ENCODE measurements at regions not wholly inside any gene's neighbourhood (a gene's known extent, or its start where the extent isn't known, plus 50 kb on each side); places are given as distances from the start of the nearest gene placed in this dataset.
"Not testable (repeated sequence)": the region's sequence is repeated elsewhere in the genome, so short reads cannot be mapped to it uniquely, and the experiment has no call there.

GRCh38 chr10:64708884-64709681 lies 1187.9 kb downstream of the REEP3 start:
- DNase-seq (ENCODE audit: low read depth in 2 of 2) = no peak

GRCh38 chr10:64726466-64726865 lies 1205.3 kb downstream of the REEP3 start:
- no peak for DNase-seq (ENCODE audit: low read depth in 2 of 2)

GRCh38 chr10:64731016-64731415 lies 1209.8 kb downstream of the REEP3 start:
- no peak for DNase-seq (ENCODE audit: low read depth in 2 of 2)

DNA sequence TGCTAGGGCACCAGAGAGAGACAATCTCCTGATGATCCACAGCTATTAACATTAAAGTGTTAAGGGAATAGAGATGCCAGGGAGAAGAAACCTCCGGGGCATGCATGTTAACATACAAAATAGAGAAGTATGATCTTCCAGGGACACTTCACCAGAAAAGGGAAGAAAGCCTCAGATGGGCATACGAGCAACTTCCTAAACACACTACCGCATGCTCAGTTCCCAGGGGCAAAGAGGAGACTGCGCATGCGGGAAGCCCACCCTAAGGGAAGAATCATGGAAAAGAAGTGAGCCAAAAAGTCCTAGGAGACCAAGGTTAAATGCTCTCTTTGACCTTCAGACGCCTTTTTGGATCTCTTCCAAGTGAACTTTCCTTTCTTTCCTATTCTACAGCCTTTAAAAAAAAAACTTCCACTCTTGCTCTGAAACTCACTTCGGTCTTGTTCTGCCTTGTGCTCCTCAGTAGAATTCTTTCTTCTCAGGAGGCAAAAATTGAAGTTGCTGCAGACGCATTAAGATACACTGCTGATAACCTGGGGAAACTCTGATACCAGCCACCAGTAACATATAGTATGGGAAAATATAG lies 1211.3 kb downstream of the REEP3 start:
- no peak for DNase-seq (ENCODE audit: low read depth in 2 of 2)

- peak in 1 of 2 experiments; percentile 2 for DNase-seq (ENCODE audit: low read depth in 2 of 2)
Observed at GRCh38 chr10:64733980-64734379, 1212.8 kb downstream of the REEP3 start.

GRCh38 chr10:64738462-64738861 lies 1217.3 kb downstream of the REEP3 start:
- no peak for DNase-seq (ENCODE audit: low read depth in 2 of 2)

GRCh38 chr10:64745565-64745964 lies 1224.4 kb downstream of the REEP3 start:
- DNase-seq (ENCODE audit: low read depth in 2 of 2) = no peak

DNA sequence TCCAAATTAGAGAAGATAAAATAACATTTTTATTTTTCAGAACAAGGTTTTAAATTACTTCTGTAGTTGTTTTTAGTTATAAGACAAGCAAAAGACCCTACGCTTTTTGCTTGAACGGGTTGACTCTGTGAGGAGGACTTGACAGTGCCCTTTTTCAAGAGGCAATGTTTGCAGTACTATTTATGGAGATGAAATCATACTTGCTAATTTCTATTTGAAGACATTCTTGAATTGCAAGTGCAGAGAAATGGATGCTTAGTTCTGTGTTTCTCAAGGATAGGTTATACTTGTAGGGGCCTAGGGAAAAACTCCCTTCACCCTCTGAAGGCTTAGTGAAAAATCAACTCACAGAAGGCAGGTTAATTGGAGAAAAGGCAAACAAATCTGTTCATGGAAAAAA lies 1229.5 kb downstream of the REEP3 start:
- DNase-seq (ENCODE audit: low read depth in 2 of 2) = no peak

- no peak for DNase-seq (ENCODE audit: low read depth in 2 of 2)
Observed at GRCh38 chr10:64753516-64753915, 1232.3 kb downstream of the REEP3 start.

DNA sequence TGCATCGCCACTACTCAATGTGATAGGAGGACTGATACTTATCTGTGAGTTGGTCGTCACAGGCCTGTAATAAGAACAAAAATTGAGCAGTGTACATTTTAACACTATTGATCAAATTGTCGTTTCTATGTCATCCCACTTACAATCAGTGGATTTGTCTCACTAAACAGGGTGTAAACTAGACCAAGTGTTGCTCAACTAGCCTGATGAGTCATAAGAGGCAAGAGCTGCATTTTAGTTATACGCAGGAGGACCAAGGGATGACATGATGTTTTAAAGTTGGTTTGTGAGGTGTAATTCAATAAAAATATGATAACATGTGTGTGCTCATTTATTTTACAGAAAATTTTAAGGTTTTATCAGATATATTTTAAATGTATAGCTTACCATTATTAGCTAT lies 1239.2 kb downstream of the REEP3 start:
- no peak for DNase-seq (ENCODE audit: low read depth in 2 of 2)

- no peak for DNase-seq (ENCODE audit: low read depth in 2 of 2)
Observed at GRCh38 chr10:64762861-64763260, 1241.7 kb downstream of the REEP3 start.

DNA sequence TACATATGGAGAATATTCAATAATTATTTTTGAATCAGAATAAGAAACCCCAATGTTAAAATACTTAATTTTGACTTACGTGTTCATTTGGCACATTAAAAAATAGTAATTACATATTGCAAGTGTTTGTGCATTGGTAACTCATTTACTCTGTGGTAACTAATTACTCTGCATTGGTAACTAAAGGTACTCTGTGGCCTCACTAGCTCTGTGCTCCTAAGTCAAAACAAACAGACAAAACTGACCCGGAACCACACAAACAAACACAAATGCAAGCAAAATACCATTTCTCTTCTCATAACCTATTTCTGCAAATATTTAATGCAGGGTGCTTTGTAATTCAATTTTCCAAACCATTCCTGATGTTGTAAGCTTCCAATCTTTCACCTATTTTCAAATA lies 1244.3 kb downstream of the REEP3 start:
- DNase-seq (ENCODE audit: low read depth in 2 of 2) = no peak

- DNase-seq (ENCODE audit: low read depth in 2 of 2) = no peak
Observed at GRCh38 chr10:64771253-64772050, 1250.3 kb downstream of the REEP3 start.

DNA sequence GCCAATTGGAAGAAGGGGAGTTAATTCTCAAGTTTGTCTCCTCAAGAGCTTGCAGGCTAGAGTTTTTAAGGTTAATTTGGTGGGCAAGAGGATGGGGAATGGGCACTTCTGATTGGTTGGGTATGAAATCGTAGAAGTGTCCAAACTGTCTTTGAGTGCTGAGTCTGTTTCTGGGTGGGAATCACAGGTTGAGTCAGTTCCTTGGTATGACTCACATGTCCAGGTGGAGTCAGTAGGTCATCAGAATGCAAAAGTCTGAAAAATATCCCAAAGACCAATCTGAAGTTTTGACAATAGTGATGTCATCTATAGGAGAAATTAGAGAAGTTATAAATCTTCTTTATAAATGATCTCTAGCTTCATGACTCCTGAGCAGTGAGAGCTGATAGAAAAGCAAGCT lies 1252.2 kb downstream of the REEP3 start:
- DNase-seq (ENCODE audit: low read depth in 2 of 2) = no peak

DNA sequence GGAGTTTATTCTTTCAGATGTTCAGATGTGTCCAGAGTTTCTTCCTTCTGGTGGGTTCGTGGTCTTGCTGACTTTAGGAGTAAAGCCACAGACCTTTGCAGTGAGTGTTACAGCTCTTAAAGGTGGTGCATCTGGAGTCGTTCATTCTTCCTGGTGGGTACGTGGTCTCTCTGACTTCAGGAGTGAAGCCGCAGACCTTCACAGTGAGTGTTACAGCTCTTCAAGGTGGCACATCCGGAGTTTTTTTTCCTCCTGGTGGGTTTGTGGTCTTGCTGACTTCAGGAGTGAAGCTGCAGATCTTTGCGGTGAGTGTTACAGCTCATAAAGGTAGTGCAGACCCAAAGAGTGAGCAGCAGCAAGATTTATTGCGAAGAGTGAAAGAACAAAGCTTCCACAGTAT lies 1263.2 kb downstream of the REEP3 start:
- DNase-seq (ENCODE audit: low read depth in 2 of 2) = not testable (repeated sequence)

- no peak for DNase-seq (ENCODE audit: low read depth in 2 of 2)
Observed at GRCh38 chr10:64785816-64786215, 1264.6 kb downstream of the REEP3 start.

- no peak for DNase-seq (ENCODE audit: low read depth in 2 of 2)
Observed at GRCh38 chr10:64786989-64787388, 1265.8 kb downstream of the REEP3 start.

GRCh38 chr10:64795847-64796246 lies 1274.6 kb downstream of the REEP3 start:
- no peak for DNase-seq (ENCODE audit: low read depth in 2 of 2)

- DNase-seq (ENCODE audit: low read depth in 2 of 2) = no peak
Observed at GRCh38 chr10:64798297-64798696, 1277.1 kb downstream of the REEP3 start.

DNA sequence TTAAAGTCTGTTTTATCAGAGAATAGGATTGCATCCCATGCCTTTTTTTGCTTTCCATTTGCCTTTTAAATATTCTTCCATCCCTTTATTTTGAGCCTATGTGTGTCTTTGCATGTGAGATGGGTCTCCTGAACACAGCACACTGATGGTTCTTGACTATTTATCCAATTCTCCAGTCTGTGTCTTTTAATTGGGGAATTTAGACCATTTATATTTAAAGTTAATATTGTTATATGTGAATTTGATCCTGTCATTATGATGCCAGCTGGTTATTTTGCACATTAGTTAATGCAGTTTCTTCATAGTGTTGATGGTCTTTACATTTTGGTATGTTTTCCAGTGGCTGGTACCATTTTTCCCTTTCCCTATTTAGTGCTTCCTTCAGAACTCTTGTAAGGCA lies 1287.0 kb downstream of the REEP3 start:
- not testable (repeated sequence) for DNase-seq (ENCODE audit: low read depth in 2 of 2)

- not testable (repeated sequence) for DNase-seq (ENCODE audit: low read depth in 2 of 2)
Observed at GRCh38 chr10:64810046-64810445, 1288.8 kb downstream of the REEP3 start.

- no peak for DNase-seq (ENCODE audit: low read depth in 2 of 2)
Observed at GRCh38 chr10:64813391-64813790, 1292.2 kb downstream of the REEP3 start.

DNA sequence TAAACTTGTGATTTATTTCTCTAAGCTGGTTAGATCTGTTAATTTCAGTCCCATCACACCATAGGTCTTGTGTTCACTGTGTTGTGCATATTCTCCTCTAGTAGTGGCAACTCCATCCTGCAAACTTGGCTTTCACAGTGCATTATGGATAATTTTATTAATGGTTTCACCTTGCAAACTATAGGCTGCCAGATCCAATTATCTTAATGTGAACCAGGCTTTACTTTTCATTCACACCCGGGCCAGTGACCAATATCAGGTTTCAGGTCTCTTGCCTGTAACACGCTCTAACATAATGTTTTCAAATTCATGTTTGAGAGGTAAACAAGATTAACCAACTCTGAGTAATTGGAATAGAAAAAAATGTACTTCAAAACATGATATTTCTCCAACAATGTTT lies 1293.0 kb downstream of the REEP3 start:
- DNase-seq (ENCODE audit: low read depth in 2 of 2) = no peak
